GM12878 (cell line): ENCODE measurements at regions not wholly inside any gene's neighbourhood (a gene's known extent, or its start where the extent isn't known, plus 50 kb on each side); places are given as distances from the start of the nearest gene placed in this dataset.

Source experiments
- ATAC-seq: fragments of 200-7000 bp; cut with Tn5 transposase; 3 replicates; pipeline ENCODE4 v1.9.1; 2020; ENCODE audit warnings: mild to moderate bottlenecking, moderate library complexity
- BruUV-seq: library from RNA; stranded (reverse); fragments of 400-500 nt; replicated peaks from 2 replicates; lab custom pipeline; 2021; lab: Mats Ljungman, UMichigan
- CTCF ChIA-PET: fragments of 300-600 bp; sonication (Branson Sonifier 250); formaldehyde crosslinking; extraction: SDS; loops from one replicate; lab custom pipeline; 2021; ENCODE audit warnings: inconsistent platforms; lab: Yijun Ruan, JAX
- POLR2A ChIA-PET: fragments of 350-600 bp; formaldehyde crosslinking; extraction: SDS; loops from one replicate; lab custom pipeline; 2021; ENCODE audit warnings: inconsistent platforms; lab: Charles Lee
- RAD21 ChIA-PET: fragments of 300-600 bp; sonication (Branson Sonifier 250); formaldehyde crosslinking; loops from one replicate; lab custom pipeline; 2023; ENCODE audit warnings: antibody characterized with exemption; ENCODE audit not compliant: unreplicated experiment; lab: Charles Lee
- SMC1A ChIA-PET: fragments of 300-600 bp; sonication (Branson Sonifier 250); formaldehyde crosslinking; loops from one replicate; lab custom pipeline; 2023; ENCODE audit not compliant: unreplicated experiment, uncharacterized antibody; lab: Charles Lee
- DNase-seq: peaks from one replicate; pipeline ENCODE4 v3.0.0-alpha.2; 2011; ENCODE audit warnings: low read depth, low spot score
- FAIRE-seq: peaks from 3 replicates; lab custom pipeline; 2011; peaks lifted over from hg19 to GRCh38; lab: Jason Lieb, UNC
- H2AFZ ChIP-seq: 2 replicates; pipeline ENCODE4 v1.6.0; 2011; ENCODE audit warnings: low read depth, low read length, control low read depth; ENCODE audit not compliant: control insufficient read depth
- H3K27ac ChIP-seq: 2 replicates; pipeline ENCODE4 v1.5.1; 2011; ENCODE audit warnings: control low read depth; ENCODE audit not compliant: control insufficient read depth, insufficient read depth
- H3K27me3 ChIP-seq, 2 experiments: replicated peaks in 1 of 2; 2 replicates each; pipeline versions ENCODE4 v1.6.0 to v1.6.1; 2011; ENCODE audit warnings: low read length in 1 of 2; ENCODE audit not compliant: control insufficient read depth in 2 of 2, insufficient read depth in 2 of 2
- H3K36me3 ChIP-seq, 2 experiments: 2 replicates each; pipeline ENCODE4 v1.5.1; 2011; ENCODE audit warnings: low read length in 1 of 2; ENCODE audit not compliant: control insufficient read depth in 2 of 2, insufficient read depth in 2 of 2
- H3K4me1 ChIP-seq: 2 replicates; pipeline ENCODE4 v1.6.1; 2011; ENCODE audit warnings: mild to moderate bottlenecking, low read length, moderate library complexity, mixed read lengths; ENCODE audit not compliant: control insufficient read depth, insufficient read depth
- H3K4me2 ChIP-seq: 2 replicates; pipeline ENCODE4 v1.6.0; 2011; ENCODE audit warnings: control low read depth; ENCODE audit not compliant: control insufficient read depth, insufficient read depth
- H3K4me3 ChIP-seq: fragments of 200-600 bp; sonication (generic); 2 replicates; pipeline ENCODE4 v1.5.1; 2016
- H3K79me2 ChIP-seq: 2 replicates; pipeline ENCODE4 v1.6.0; 2011; ENCODE audit warnings: low read length; ENCODE audit not compliant: control insufficient read depth, insufficient read depth
- H3K9ac ChIP-seq: 2 replicates; pipeline ENCODE4 v1.8.0; 2011; ENCODE audit warnings: low read length, control low read depth, mixed read lengths; ENCODE audit not compliant: control insufficient read depth, insufficient read depth
- H3K9me3 ChIP-seq: replicated peaks from 3 replicates; pipeline ENCODE4 v1.5.1; 2011; ENCODE audit warnings: mild to moderate bottlenecking, low read length; ENCODE audit not compliant: control insufficient read depth, insufficient read depth
- H4K20me1 ChIP-seq: 2 replicates; pipeline ENCODE4 v1.6.0; 2011; ENCODE audit not compliant: control insufficient read depth, insufficient read depth
- ASH2L ChIP-seq: fragments of 300-600, 200-600 bp; sonication (generic); IDR thresholded peaks from 2 replicates; pipeline ENCODE4 v1.6.1; 2017; ENCODE audit warnings: low read depth, mild to moderate bottlenecking, borderline replicate concordance
- CEBPB ChIP-seq, 2 experiments: fragments of 150-350 bp in 1 of 2; IDR thresholded peaks; 2 replicates each; pipeline ENCODE4 v1.6.1; 2012 to 2014; ENCODE audit warnings: low read depth in 2 of 2, low read length in 2 of 2, borderline replicate concordance in 1 of 2, inconsistent platforms in 1 of 2
- NBN ChIP-seq: fragments of 450-650 bp; IDR thresholded peaks from 2 replicates; pipeline ENCODE4 v1.6.1; 2016
- PBX3 ChIP-seq: IDR thresholded peaks from 2 replicates; pipeline ENCODE4 v1.6.1; 2011; ENCODE audit warnings: mild to moderate bottlenecking, low read depth, low read length, moderate library complexity; ENCODE audit not compliant: insufficient replicate concordance
- RB1 ChIP-seq: fragments of 450-650 bp; formaldehyde crosslinking; IDR thresholded peaks from 2 replicates; pipeline ENCODE4 v1.6.1; 2017; ENCODE audit warnings: mild to moderate bottlenecking, borderline replicate concordance
- RCOR1 ChIP-seq: conservative IDR thresholded peaks from 2 replicates; pipeline ENCODE4 v1.6.1; 2012; ENCODE audit warnings: low read depth, low read length, improper control_type of control experiment
- SMARCA5 ChIP-seq: fragments of 450-650 bp; IDR thresholded peaks from 2 replicates; pipeline ENCODE4 v1.6.1; 2017; ENCODE audit warnings: mild to moderate bottlenecking
- SMC3 ChIP-seq: IDR thresholded peaks from 2 replicates; pipeline ENCODE4 v1.6.1; 2011; ENCODE audit warnings: low read length, improper control_type of control experiment, borderline replicate concordance
- STAT1 ChIP-seq: fragments of 450-650 bp; conservative IDR thresholded peaks from 2 replicates; pipeline ENCODE4 v1.6.1; 2014; ENCODE audit warnings: antibody characterized with exemption, mild to moderate bottlenecking
- SUPT20H ChIP-seq: IDR thresholded peaks from 2 replicates; pipeline ENCODE4 v1.6.1; 2011; ENCODE audit warnings: low read depth, mild to moderate bottlenecking, low read length, moderate library complexity, borderline replicate concordance; ENCODE audit not compliant: control insufficient read depth
- TCF7 ChIP-seq: IDR thresholded peaks from 2 replicates; pipeline ENCODE4 v1.6.1; 2014; ENCODE audit warnings: antibody characterized with exemption, borderline replicate concordance
- WRNIP1 ChIP-seq: IDR thresholded peaks from 2 replicates; pipeline ENCODE4 v1.6.1; 2011; ENCODE audit warnings: low read depth, low read length, improper control_type of control experiment, borderline replicate concordance
- YY1 ChIP-seq: IDR thresholded peaks from 2 replicates; pipeline ENCODE4 v1.6.1; 2011; ENCODE audit warnings: low read depth, mild to moderate bottlenecking, low read length
- WGBS: methylation state at CpG from one replicate; pipeline ENCODE4 v1.1.6; 2016; ENCODE audit warnings: low lambda C conversion rate; ENCODE audit not compliant: insufficient replicate concordance, insufficient coverage; ENCODE audit errors: missing lambda C conversion rate; 5-methylcytosine and 5-hydroxymethylcytosine counted together
- in situ Hi-C: fragments of 300-500 bp; cut with MboI; formaldehyde crosslinking; loops from 9 replicates; pipeline ENCODE4 v1.14.3; 2018; ENCODE audit warnings: mixed read lengths
- intact Hi-C: fragments of 100-400 bp; cut with micrococcal nuclease; formaldehyde crosslinking; loops from one replicate; pipeline ENCODE4 v1.14.2; 2022; ENCODE audit not compliant: unreplicated experiment
- TF ChIP-seq, protein P1 (sequence below): fragments of 450-650 bp; IDR thresholded peaks from 2 replicates; pipeline ENCODE4 v1.6.1; 2016; ENCODE audit warnings: mild to moderate bottlenecking
- TF ChIP-seq, protein P2 (sequence below): fragments of 450-650 bp; formaldehyde crosslinking; IDR thresholded peaks from 2 replicates; pipeline ENCODE4 v1.4.0; 2020; ENCODE audit warnings: mild to moderate bottlenecking, moderate library complexity

DNA sequence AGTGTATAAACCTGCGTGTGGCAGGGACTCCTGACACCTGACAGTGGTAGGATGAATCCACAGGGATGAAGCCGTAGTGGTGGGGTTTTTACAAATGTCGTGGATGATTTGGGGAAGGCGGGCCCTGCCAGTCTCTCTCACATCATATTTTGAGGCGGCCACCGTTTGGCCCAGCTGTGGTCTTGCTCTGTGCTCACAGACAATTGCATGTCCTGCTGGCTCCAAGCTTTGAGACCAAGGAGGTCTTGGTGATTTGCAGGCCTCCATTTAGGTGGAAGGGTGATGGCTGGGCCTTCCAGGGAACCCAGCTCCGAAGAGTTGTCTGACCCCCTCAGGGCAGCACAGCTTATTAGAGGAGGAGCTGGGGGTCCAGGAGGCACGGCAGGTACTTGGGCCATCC is 151.1 kb upstream of the SHH start (continued):
- TF ChIP-seq STAT1: no peak
- TF ChIP-seq, protein P1, sequence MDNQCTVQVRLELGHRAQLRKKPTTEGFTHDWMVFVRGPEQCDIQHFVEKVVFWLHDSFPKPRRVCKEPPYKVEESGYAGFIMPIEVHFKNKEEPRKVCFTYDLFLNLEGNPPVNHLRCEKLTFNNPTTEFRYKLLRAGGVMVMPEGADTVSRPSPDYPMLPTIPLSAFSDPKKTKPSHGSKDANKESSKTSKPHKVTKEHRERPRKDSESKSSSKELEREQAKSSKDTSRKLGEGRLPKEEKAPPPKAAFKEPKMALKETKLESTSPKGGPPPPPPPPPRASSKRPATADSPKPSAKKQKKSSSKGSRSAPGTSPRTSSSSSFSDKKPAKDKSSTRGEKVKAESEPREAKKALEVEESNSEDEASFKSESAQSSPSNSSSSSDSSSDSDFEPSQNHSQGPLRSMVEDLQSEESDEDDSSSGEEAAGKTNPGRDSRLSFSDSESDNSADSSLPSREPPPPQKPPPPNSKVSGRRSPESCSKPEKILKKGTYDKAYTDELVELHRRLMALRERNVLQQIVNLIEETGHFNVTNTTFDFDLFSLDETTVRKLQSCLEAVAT: no peak
- no peak for TF ChIP-seq ASH2L
- TF ChIP-seq, all 136 proteins: peak for 0

- WGBS: 60% methylated on average over 12 of the region's 12 CpGs
- POLR2A ChIA-PET: no interaction called here
- in situ Hi-C loops: no loop called here
- CTCF ChIA-PET: no interaction called here
- H3K4me2 ChIP-seq: no peak overlapping the region
- H2AFZ ChIP-seq: no peak overlapping the region
- H3K27ac ChIP-seq: no peak overlapping the region
- intact Hi-C loops: no loop called here
- no peak overlapping the region for H3K4me3 ChIP-seq
- SMC1A ChIA-PET: no interaction called here
- H3K36me3 ChIP-seq: no peaks in the 10 kb centered on the region
- FAIRE-seq: no peak
- H3K9ac ChIP-seq: no peak overlapping the region
- no peak for DNase-seq
- no peaks in the 10 kb centered on the region for H3K9me3 ChIP-seq
- no peaks in the 10 kb centered on the region for H4K20me1 ChIP-seq
- RAD21 ChIA-PET: no interaction called here
- no peaks in the 10 kb centered on the region; a peak in 1 of 4 replicates for H3K27me3 ChIP-seq
- H3K4me1 ChIP-seq: no peaks in the 10 kb centered on the region
- no TSS peak for BruUV-seq
- no peaks in the 10 kb centered on the region for H3K79me2 ChIP-seq
- no peak for ATAC-seq
- TF ChIP-seq RB1: no peak
- TF ChIP-seq PBX3: no peak
- TF ChIP-seq SUPT20H: no peak
- no peak for TF ChIP-seq WRNIP1
- no peak for TF ChIP-seq NBN
- no peak for TF ChIP-seq RCOR1
- TF ChIP-seq, protein P2, sequence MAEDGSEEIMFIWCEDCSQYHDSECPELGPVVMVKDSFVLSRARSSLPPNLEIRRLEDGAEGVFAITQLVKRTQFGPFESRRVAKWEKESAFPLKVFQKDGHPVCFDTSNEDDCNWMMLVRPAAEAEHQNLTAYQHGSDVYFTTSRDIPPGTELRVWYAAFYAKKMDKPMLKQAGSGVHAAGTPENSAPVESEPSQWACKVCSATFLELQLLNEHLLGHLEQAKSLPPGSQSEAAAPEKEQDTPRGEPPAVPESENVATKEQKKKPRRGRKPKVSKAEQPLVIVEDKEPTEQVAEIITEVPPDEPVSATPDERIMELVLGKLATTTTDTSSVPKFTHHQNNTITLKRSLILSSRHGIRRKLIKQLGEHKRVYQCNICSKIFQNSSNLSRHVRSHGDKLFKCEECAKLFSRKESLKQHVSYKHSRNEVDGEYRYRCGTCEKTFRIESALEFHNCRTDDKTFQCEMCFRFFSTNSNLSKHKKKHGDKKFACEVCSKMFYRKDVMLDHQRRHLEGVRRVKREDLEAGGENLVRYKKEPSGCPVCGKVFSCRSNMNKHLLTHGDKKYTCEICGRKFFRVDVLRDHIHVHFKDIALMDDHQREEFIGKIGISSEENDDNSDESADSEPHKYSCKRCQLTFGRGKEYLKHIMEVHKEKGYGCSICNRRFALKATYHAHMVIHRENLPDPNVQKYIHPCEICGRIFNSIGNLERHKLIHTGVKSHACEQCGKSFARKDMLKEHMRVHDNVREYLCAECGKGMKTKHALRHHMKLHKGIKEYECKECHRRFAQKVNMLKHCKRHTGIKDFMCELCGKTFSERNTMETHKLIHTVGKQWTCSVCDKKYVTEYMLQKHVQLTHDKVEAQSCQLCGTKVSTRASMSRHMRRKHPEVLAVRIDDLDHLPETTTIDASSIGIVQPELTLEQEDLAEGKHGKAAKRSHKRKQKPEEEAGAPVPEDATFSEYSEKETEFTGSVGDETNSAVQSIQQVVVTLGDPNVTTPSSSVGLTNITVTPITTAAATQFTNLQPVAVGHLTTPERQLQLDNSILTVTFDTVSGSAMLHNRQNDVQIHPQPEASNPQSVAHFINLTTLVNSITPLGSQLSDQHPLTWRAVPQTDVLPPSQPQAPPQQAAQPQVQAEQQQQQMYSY (CRISPR knock-in tag): no peak
- TF ChIP-seq SMC3: no peak
- TF ChIP-seq TCF7: no peak
- no peak for TF ChIP-seq SMARCA5
- no peak for TF ChIP-seq YY1
- TF ChIP-seq CEBPB (IDR thresholded peaks at IDR 0.05; ENCODE audit: borderline replicate concordance in 1 of 2, low read depth in 2 of 2, low read length in 2 of 2): no peak
Observed at GRCh38 chr7:155962968-155963300, 150.7 kb upstream of the SHH start.
